ENCODE measurements at regions not wholly inside any gene's neighbourhood (a gene's known extent, or its start where the extent isn't known, plus 50 kb on each side); places are given as distances from the start of the nearest gene placed in this dataset.
"Not testable (repeated sequence)": the region's sequence is repeated elsewhere in the genome, so short reads cannot be mapped to it uniquely, and the experiment has no call there.

GRCh38 chr11:134955970-134956369 is 543.9 kb upstream of the B3GAT1 start:
- not testable (repeated sequence) for TF ChIP-seq POLR2A, CTCF, EP300, POLR2AphosphoS5 (IDR thresholded peaks at IDR 0.05)

Measured in sigmoid colon (tissue), 4 donors.